Calu3 (cell line): ENCODE measurements at regions not wholly inside any gene's neighbourhood (a gene's known extent, or its start where the extent isn't known, plus 50 kb on each side); places are given as distances from the start of the nearest gene placed in this dataset.

Experiments used
- BruUV-seq: library from RNA; stranded (reverse); fragments of 400-500 nt; replicated peaks from 2 replicates; lab custom pipeline; 2021; lab: Mats Ljungman, UMichigan
- CTCF ChIA-PET: fragments of 300-600 bp; sonication (Branson Sonifier 250); formaldehyde crosslinking; loops from one replicate; lab custom pipeline; 2022; ENCODE audit warnings: antibody characterized with exemption; lab: Charles Lee
- DNase-seq: peaks from one replicate; pipeline ENCODE4 v3.0.0; 2022
- H3K27ac Mint-ChIP-seq: one replicate; pipeline ENCODE4 v1.8.0; 2022; ENCODE audit warnings: mixed read lengths; ENCODE audit not compliant: unreplicated experiment
- H3K27me3 Mint-ChIP-seq: one replicate; pipeline ENCODE4 v1.8.0; 2022; ENCODE audit warnings: mixed read lengths; ENCODE audit not compliant: unreplicated experiment
- H3K36me3 Mint-ChIP-seq: one replicate; pipeline ENCODE4 v1.8.0; 2022; ENCODE audit warnings: mild to moderate bottlenecking, moderate library complexity, mixed read lengths; ENCODE audit not compliant: insufficient read depth, unreplicated experiment
- H3K4me1 Mint-ChIP-seq: one replicate; pipeline ENCODE4 v1.8.0; 2022; ENCODE audit warnings: mild to moderate bottlenecking, low read depth, mixed read lengths; ENCODE audit not compliant: unreplicated experiment
- H3K4me3 Mint-ChIP-seq: one replicate; pipeline ENCODE4 v1.8.0; 2022; ENCODE audit warnings: mild to moderate bottlenecking, low read depth, moderate library complexity, mixed read lengths; ENCODE audit not compliant: unreplicated experiment
- H3K9me3 Mint-ChIP-seq: one replicate; pipeline ENCODE4 v1.8.0; 2022; ENCODE audit warnings: low read depth, mixed read lengths; ENCODE audit not compliant: unreplicated experiment
- CTCF ChIP-seq: fragments of 200-600 bp; IDR thresholded peaks from one replicate; pipeline ENCODE4 v1.8.0; 2022; ENCODE audit warnings: antibody characterized with exemption; ENCODE audit not compliant: unreplicated experiment
- intact Hi-C: fragments of 100-400 bp; cut with micrococcal nuclease; formaldehyde crosslinking; loops from one replicate; pipeline ENCODE4 v1.10.0; 2022; ENCODE audit not compliant: unreplicated experiment

DNA sequence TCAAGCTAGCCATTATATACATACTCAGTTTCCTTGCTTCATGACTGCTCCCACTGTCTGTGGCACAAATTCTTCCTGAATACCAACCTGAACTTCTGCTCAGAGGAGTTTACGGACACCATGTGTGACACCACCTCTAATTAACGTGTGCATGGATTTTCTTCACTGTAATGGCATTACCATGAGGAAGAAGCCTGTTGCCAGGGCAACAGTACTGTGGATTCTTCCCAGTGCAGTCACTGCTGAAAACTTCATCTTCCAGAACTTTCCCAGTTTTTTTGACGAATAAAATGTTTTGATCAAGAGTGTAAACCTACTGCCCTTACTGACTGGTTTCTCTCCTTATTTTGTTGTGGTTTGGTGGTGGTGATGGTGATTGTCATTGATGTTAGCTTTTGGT lies 444.3 kb upstream of the NRSN1 start:
- BruUV-seq = no TSS peak
- Mint-ChIP-seq H3K4me1 (no peaks in the 10 kb centered on the region), H3K36me3 (no peaks in the 10 kb centered on the region), H3K9me3 (peaks cover 9% of the 10 kb centered on the region), H3K27me3 (no peaks in the 10 kb centered on the region), H3K4me3 (no peak overlapping the region), H3K27ac (no peak overlapping the region)
- CTCF ChIA-PET = no interaction called here
- intact Hi-C loops = no loop called here
- no peak for TF ChIP-seq CTCF
- DNase-seq = no peak

DNA sequence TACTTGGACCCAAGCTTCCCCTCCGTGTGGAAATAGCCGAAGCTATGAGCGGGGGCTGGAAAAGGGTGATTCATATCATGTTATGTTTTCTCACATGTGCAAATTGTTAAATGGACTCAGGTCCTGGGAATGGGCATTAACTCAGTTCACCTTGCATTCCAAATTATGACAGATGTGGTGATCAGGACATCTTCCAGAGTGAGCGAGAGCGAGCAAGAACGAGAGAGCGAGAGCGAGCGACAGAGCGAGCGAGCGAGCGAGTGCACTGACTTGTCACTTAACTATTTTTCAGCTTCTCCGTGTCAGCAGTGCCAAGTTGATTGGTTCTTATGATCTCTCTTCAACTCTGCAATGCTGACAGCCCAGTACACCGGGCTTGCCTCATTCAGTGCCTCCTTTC lies 437.4 kb upstream of the NRSN1 start:
- Mint-ChIP-seq H3K27me3 (no peaks in the 10 kb centered on the region), H3K4me1 (no peaks in the 10 kb centered on the region), H3K27ac (no peak overlapping the region), H3K4me3 (no peak overlapping the region), H3K9me3 (peaks cover 7% of the 10 kb centered on the region), H3K36me3 (no peaks in the 10 kb centered on the region)
- BruUV-seq = no TSS peak
- DNase-seq = no peak
- CTCF ChIA-PET = no interaction called here
- intact Hi-C loops = no loop called here
- no peak for TF ChIP-seq CTCF

DNA sequence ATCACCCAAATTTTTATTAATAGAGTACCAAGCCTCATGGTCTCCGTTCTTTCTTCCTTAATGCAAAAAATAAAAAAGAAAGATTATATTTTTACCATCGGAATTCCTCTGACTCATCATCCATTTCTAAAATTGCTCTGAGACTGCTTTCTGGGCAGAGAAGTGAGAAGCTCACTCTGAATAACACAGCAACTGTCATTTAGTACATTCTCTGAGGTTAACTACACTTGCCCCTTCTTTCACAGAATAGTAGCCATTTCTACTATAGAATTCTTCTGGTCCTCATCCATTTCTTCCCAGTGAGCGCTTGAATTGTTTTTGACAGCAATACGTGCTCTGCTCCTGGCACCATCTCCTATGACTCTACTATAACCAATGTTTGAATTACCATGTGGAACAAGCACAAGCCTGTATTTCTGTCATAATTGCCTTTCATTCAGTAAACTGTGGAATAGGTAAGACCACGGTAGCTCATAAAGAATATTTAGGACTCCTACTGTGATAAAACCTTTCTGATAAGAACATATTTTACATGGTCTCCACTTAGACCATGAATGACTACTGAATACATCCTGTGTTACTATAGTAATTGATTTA lies 435.5 kb upstream of the NRSN1 start:
- no peaks in the 10 kb centered on the region for H3K36me3 Mint-ChIP-seq
- H3K9me3 Mint-ChIP-seq = peaks cover 8% of the 10 kb centered on the region
- no peak for TF ChIP-seq CTCF
- BruUV-seq = no TSS peak
- no peaks in the 10 kb centered on the region for H3K27me3 Mint-ChIP-seq
- CTCF ChIA-PET = no interaction called here
- intact Hi-C loops = no loop called here
- H3K4me3 Mint-ChIP-seq = no peak overlapping the region
- no peaks in the 10 kb centered on the region for H3K4me1 Mint-ChIP-seq
- no peak overlapping the region for H3K27ac Mint-ChIP-seq
- no peak for DNase-seq

- no peak for TF ChIP-seq CTCF
- intact Hi-C loops = no loop called here
- H3K4me3 Mint-ChIP-seq = no peak overlapping the region
- H3K27ac Mint-ChIP-seq = no peak overlapping the region
- no peaks in the 10 kb centered on the region for H3K36me3 Mint-ChIP-seq
- H3K27me3 Mint-ChIP-seq = no peaks in the 10 kb centered on the region
- DNase-seq = no peak
- CTCF ChIA-PET = no interaction called here
- peaks cover 10% of the 10 kb centered on the region for H3K9me3 Mint-ChIP-seq
- no TSS peak for BruUV-seq
- H3K4me1 Mint-ChIP-seq = no peaks in the 10 kb centered on the region
Observed at GRCh38 chr6:23692184-23692583, 433.8 kb upstream of the NRSN1 start.
